IMR-90 (cell line): ENCODE measurements at regions not wholly inside any gene's neighbourhood (a gene's known extent, or its start where the extent isn't known, plus 50 kb on each side); places are given as distances from the start of the nearest gene placed in this dataset.

Experiments used
- ATAC-seq: fragments of 200-7000 bp; cut with Tn5 transposase; 2 replicates; pipeline ENCODE4 v1.9.1; 2020; ENCODE audit warnings: low read depth, mild to moderate bottlenecking, moderate library complexity
- BruUV-seq: library from RNA; stranded (reverse); fragments of 400-500 nt; replicated peaks from 2 replicates; lab custom pipeline; 2021; lab: Mats Ljungman, UMichigan
- CTCF ChIA-PET: fragments of 300-600 bp; formaldehyde crosslinking; extraction: SDS; loops from one replicate; lab custom pipeline; 2021; ENCODE audit warnings: antibody characterized with exemption; lab: Yijun Ruan, JAX
- POLR2A ChIA-PET: fragments of 300-600 bp; sonication (Branson Sonifier 250); formaldehyde crosslinking; loops from one replicate; lab custom pipeline; 2022; ENCODE audit warnings: antibody characterized with exemption; ENCODE audit not compliant: unreplicated experiment; lab: Charles Lee
- DNase-seq: peaks from one replicate; pipeline ENCODE4 v3.0.0; 2013
- H2AFZ ChIP-seq: replicated peaks from 2 replicates; pipeline ENCODE3; 2013; ENCODE audit warnings: low read length, mild to moderate bottlenecking; ENCODE audit not compliant: poor library complexity
- H2AK5ac ChIP-seq: 2 replicates; pipeline ENCODE4 v1.6.1; 2013; ENCODE audit warnings: low read depth, low read length, inconsistent platforms
- H2AK9ac ChIP-seq: replicated peaks from 2 replicates; pipeline ENCODE3; 2013; ENCODE audit warnings: mild to moderate bottlenecking, low read depth, low read length, moderate library complexity; ENCODE audit not compliant: poor library complexity
- H2BK120ac ChIP-seq: 2 replicates; pipeline ENCODE4 v1.6.1; 2013; ENCODE audit warnings: low read depth, low read length, inconsistent platforms
- H2BK15ac ChIP-seq: 3 replicates; pipeline ENCODE4 v1.6.1; 2013; ENCODE audit warnings: low read depth, low read length, inconsistent platforms
- H2BK20ac ChIP-seq: 2 replicates; pipeline ENCODE4 v1.6.1; 2013; ENCODE audit warnings: low read depth, mild to moderate bottlenecking, inconsistent platforms, low read length, moderate library complexity
- H2BK5ac ChIP-seq: 2 replicates; pipeline ENCODE4 v1.6.1; 2013; ENCODE audit warnings: mild to moderate bottlenecking, low read depth, low read length, inconsistent platforms; ENCODE audit not compliant: poor library complexity, severe bottlenecking
- H3K14ac ChIP-seq: replicated peaks from 2 replicates; pipeline ENCODE4 v1.6.1; 2013; ENCODE audit warnings: low read depth, low read length, inconsistent platforms
- H3K18ac ChIP-seq: 2 replicates; pipeline ENCODE4 v1.6.1; 2013; ENCODE audit warnings: low read depth, low read length, control low read depth
- H3K23ac ChIP-seq: 2 replicates; pipeline ENCODE4 v1.6.1; 2013; ENCODE audit warnings: low read depth, low read length, inconsistent platforms
- H3K27ac ChIP-seq: 2 replicates; pipeline ENCODE4 v1.5.1; 2013; ENCODE audit warnings: mild to moderate bottlenecking, control low read depth, low read length; ENCODE audit not compliant: insufficient read depth
- H3K27me3 ChIP-seq: 2 replicates; pipeline ENCODE4 v1.6.1; 2013; ENCODE audit warnings: low read length; ENCODE audit not compliant: control insufficient read depth, insufficient read depth
- H3K36me3 ChIP-seq: 2 replicates; pipeline ENCODE4 v1.6.1; 2013; ENCODE audit warnings: low read length, mixed read lengths; ENCODE audit not compliant: control insufficient read depth, insufficient read depth
- H3K4ac ChIP-seq: 2 replicates; pipeline ENCODE4 v1.6.1; 2013; ENCODE audit warnings: low read depth, low read length, inconsistent platforms
- H3K4me1 ChIP-seq: 2 replicates; pipeline ENCODE4 v1.6.1; 2013; ENCODE audit warnings: low read length, mixed read lengths; ENCODE audit not compliant: control insufficient read depth, insufficient read depth
- H3K4me2 ChIP-seq: 2 replicates; pipeline ENCODE4 v1.6.1; 2013; ENCODE audit warnings: low read depth, mild to moderate bottlenecking, control low read depth, low read length, moderate library complexity
- H3K4me3 ChIP-seq: 2 replicates; pipeline ENCODE4 v1.5.1; 2013; ENCODE audit warnings: low read depth, mild to moderate bottlenecking, control low read depth, low read length, moderate library complexity; ENCODE audit not compliant: insufficient read depth
- H3K56ac ChIP-seq: 2 replicates; pipeline ENCODE4 v1.6.1; 2013; ENCODE audit warnings: low read length, inconsistent platforms; ENCODE audit not compliant: insufficient read depth; ENCODE audit errors: extremely low read depth
- H3K79me1 ChIP-seq, 2 experiments: 2 replicates each; pipeline ENCODE4 v1.6.1; 2013; ENCODE audit warnings: low read length in 2 of 2, inconsistent platforms in 1 of 2, low read depth in 1 of 2
- H3K9ac ChIP-seq: 2 replicates; pipeline ENCODE4 v1.6.1; 2013; ENCODE audit warnings: low read depth, low read length, control low read depth
- H3K9me1 ChIP-seq: 2 replicates; pipeline ENCODE4 v1.6.1; 2013; ENCODE audit warnings: low read length, inconsistent platforms; ENCODE audit not compliant: insufficient read depth
- H3K9me3 ChIP-seq: 2 replicates; pipeline ENCODE4 v1.6.1; 2013; ENCODE audit warnings: low read length; ENCODE audit not compliant: control insufficient read depth, insufficient read depth
- H4K20me1 ChIP-seq: 2 replicates; pipeline ENCODE4 v1.6.1; 2013; ENCODE audit warnings: low read length, inconsistent platforms; ENCODE audit not compliant: insufficient read depth
- H4K5ac ChIP-seq: 2 replicates; pipeline ENCODE4 v1.6.1; 2013; ENCODE audit warnings: mild to moderate bottlenecking, low read depth, low read length, control low read depth
- H4K8ac ChIP-seq, 2 experiments: 2 replicates each; pipeline ENCODE4 v1.6.1; 2013; ENCODE audit warnings: low read depth in 2 of 2, low read length in 2 of 2, control low read depth in 1 of 2, inconsistent platforms in 1 of 2
- H4K91ac ChIP-seq: 2 replicates; pipeline ENCODE4 v1.6.1; 2013; ENCODE audit warnings: low read depth, low read length, inconsistent platforms; ENCODE audit not compliant: insufficient read depth
- BHLHE40 ChIP-seq: fragments of 150-350 bp; IDR thresholded peaks from 2 replicates; pipeline ENCODE4 v1.6.1; 2016; ENCODE audit warnings: mild to moderate bottlenecking, low read depth, low read length
- CEBPB ChIP-seq: IDR thresholded peaks from 2 replicates; pipeline ENCODE4 v1.6.1; 2012; ENCODE audit warnings: low read depth, low read length, improper control_type of control experiment
- CHD1 ChIP-seq: IDR thresholded peaks from 2 replicates; pipeline ENCODE4 v1.6.1; 2012; ENCODE audit warnings: low read depth, low read length, improper control_type of control experiment
- FOS ChIP-seq: fragments of 150-350 bp; IDR thresholded peaks from 2 replicates; pipeline ENCODE4 v1.6.1; 2016; ENCODE audit warnings: low read depth, low read length
- MAFK ChIP-seq: IDR thresholded peaks from 2 replicates; pipeline ENCODE4 v1.6.1; 2012; ENCODE audit warnings: low read depth, low read length, improper control_type of control experiment
- MAZ ChIP-seq: IDR thresholded peaks from 2 replicates; pipeline ENCODE4 v1.6.1; 2012; ENCODE audit warnings: low read depth, mild to moderate bottlenecking, low read length, improper control_type of control experiment, moderate library complexity, borderline replicate concordance
- MXI1 ChIP-seq: IDR thresholded peaks from 2 replicates; pipeline ENCODE4 v1.6.1; 2012; ENCODE audit warnings: low read depth, mild to moderate bottlenecking, low read length, moderate library complexity, borderline replicate concordance
- POLR2A ChIP-seq: IDR thresholded peaks from 2 replicates; pipeline ENCODE4 v1.6.1; 2012; ENCODE audit warnings: mild to moderate bottlenecking, low read depth, low read length
- RAD21 ChIP-seq: IDR thresholded peaks from 2 replicates; pipeline ENCODE4 v1.6.1; 2012; ENCODE audit warnings: low read length, improper control_type of control experiment
- RCOR1 ChIP-seq: IDR thresholded peaks from 2 replicates; pipeline ENCODE4 v1.6.1; 2012; ENCODE audit warnings: mild to moderate bottlenecking, low read length, improper control_type of control experiment; ENCODE audit not compliant: insufficient replicate concordance
- RFX5 ChIP-seq: IDR thresholded peaks from 2 replicates; pipeline ENCODE4 v1.8.0; 2012; ENCODE audit warnings: low read depth, mild to moderate bottlenecking, low read length, moderate library complexity
- SMC3 ChIP-seq: fragments of 150-350 bp; IDR thresholded peaks from 2 replicates; pipeline ENCODE4 v1.6.1; 2016; ENCODE audit warnings: low read depth, mild to moderate bottlenecking, antibody characterized with exemption, low read length, moderate library complexity
- WGBS, 2 experiments: methylation state at CpG; one replicate each; pipeline versions ENCODE4 v1.1.5 to v1.1.7; 2013; ENCODE audit warnings: missing lambda C conversion rate in 2 of 2; ENCODE audit not compliant: insufficient read length in 1 of 2; ENCODE audit errors: extremely low coverage in 2 of 2; 5-methylcytosine and 5-hydroxymethylcytosine counted together
- dilution Hi-C: fragments of 300-500 bp; cut with HindIII; formaldehyde crosslinking; loops from one replicate; pipeline ENCODE4 v1.14.3; 2018; ENCODE audit warnings: low sequenced_read_pairs; ENCODE audit not compliant: unreplicated experiment
- in situ Hi-C: fragments of 300-500 bp; cut with MboI; formaldehyde crosslinking; loops from 3 replicates; pipeline ENCODE4 v1.14.3; 2019; ENCODE audit warnings: low sequenced_read_pairs, inconsistent platforms, mixed read lengths
- intact Hi-C: fragments of 100-400 bp; cut with micrococcal nuclease; formaldehyde crosslinking; loops from 2 replicates; pipeline ENCODE4 v1.10.0; 2022
- TF ChIP-seq, protein P1 (sequence below): conservative IDR thresholded peaks from 2 replicates; pipeline ENCODE4 v1.5.1; 2012; ENCODE audit warnings: mild to moderate bottlenecking, low read depth, low read length, improper control_type of control experiment
- TF ChIP-seq, protein P2 (sequence below): fragments of 150-350 bp; IDR thresholded peaks from 2 replicates; pipeline ENCODE4 v1.6.1; 2017; ENCODE audit warnings: mild to moderate bottlenecking, antibody characterized with exemption, low read length, low read depth
- TF ChIP-seq, protein P3 (sequence below): fragments of 150-350 bp; IDR thresholded peaks from 2 replicates; pipeline ENCODE4 v1.6.1; 2016; ENCODE audit warnings: low read depth, mild to moderate bottlenecking, low read length, moderate library complexity, borderline replicate concordance

DNA sequence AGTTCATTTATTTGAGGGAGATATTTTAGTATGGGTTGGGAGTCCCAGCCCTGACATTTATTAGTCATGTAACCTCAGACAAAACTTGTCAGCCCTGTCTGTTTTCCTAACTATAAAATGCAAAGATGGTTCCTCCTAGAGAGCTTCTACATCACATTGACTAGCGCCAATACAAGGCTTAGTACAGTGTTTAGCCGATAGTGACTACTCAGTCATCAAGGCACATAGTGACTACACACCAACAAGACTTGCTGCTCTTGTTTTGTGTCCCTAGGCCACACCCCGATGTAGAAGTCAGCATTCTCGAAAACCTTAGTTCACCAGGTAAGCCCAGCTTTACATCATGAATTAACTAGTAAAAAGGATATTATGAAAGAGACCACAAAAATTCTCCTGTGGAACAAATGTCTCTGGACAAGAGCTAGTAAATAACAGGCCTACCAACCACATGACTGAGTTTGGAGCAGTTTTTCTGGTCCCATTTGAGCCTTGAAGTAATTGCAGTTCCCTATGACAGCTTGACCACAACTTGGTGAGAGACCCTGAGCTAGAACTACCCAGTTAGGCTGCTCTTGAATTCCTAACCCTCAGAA, 68.8 kb downstream of the PFDN4 start:
- H2AFZ ChIP-seq, result no peak overlapping the region
- ATAC-seq (no peak), DNase-seq (no peak)
- no peak overlapping the region for H3K27ac ChIP-seq
- H2BK120ac ChIP-seq, result no peak overlapping the region
- CTCF ChIA-PET, result no interaction called here
- no peaks in the 10 kb centered on the region for H4K20me1 ChIP-seq
- H2BK5ac ChIP-seq, result no peak overlapping the region
- H2BK20ac ChIP-seq, result no peak overlapping the region
- no TSS peak for BruUV-seq
- no peaks in the 10 kb centered on the region for H3K36me3 ChIP-seq
- H4K91ac ChIP-seq, result no peak overlapping the region
- dilution Hi-C loops (no loop called here), in situ Hi-C loops (no loop called here), intact Hi-C loops (no loop called here)
- H3K23ac ChIP-seq, result no peak overlapping the region
- no peak overlapping the region for H3K14ac ChIP-seq
- no peak overlapping the region for H3K4me3 ChIP-seq
- POLR2A ChIA-PET, result no interaction called here
- no peak overlapping the region for H3K4ac ChIP-seq
- WGBS, 2 experiments, result 83% methylated on average over 2 of the region's 4 CpGs; no CpG with 5 or more reads in 1 of the 2 experiments
- no peak overlapping the region for H2BK15ac ChIP-seq
- H4K8ac ChIP-seq, result no peak overlapping the region
- no peaks in the 10 kb centered on the region for H3K9me3 ChIP-seq
- TF ChIP-seq MAFK, result no peak
- no peak for TF ChIP-seq POLR2A
- no peak for TF ChIP-seq CEBPB
- TF ChIP-seq, protein P1, sequence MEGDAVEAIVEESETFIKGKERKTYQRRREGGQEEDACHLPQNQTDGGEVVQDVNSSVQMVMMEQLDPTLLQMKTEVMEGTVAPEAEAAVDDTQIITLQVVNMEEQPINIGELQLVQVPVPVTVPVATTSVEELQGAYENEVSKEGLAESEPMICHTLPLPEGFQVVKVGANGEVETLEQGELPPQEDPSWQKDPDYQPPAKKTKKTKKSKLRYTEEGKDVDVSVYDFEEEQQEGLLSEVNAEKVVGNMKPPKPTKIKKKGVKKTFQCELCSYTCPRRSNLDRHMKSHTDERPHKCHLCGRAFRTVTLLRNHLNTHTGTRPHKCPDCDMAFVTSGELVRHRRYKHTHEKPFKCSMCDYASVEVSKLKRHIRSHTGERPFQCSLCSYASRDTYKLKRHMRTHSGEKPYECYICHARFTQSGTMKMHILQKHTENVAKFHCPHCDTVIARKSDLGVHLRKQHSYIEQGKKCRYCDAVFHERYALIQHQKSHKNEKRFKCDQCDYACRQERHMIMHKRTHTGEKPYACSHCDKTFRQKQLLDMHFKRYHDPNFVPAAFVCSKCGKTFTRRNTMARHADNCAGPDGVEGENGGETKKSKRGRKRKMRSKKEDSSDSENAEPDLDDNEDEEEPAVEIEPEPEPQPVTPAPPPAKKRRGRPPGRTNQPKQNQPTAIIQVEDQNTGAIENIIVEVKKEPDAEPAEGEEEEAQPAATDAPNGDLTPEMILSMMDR, result no peak
- TF ChIP-seq BHLHE40, result no peak
- TF ChIP-seq, protein P2, sequence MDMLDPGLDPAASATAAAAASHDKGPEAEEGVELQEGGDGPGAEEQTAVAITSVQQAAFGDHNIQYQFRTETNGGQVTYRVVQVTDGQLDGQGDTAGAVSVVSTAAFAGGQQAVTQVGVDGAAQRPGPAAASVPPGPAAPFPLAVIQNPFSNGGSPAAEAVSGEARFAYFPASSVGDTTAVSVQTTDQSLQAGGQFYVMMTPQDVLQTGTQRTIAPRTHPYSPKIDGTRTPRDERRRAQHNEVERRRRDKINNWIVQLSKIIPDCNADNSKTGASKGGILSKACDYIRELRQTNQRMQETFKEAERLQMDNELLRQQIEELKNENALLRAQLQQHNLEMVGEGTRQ, result no peak
- no peak for TF ChIP-seq MAZ
- no peak for TF ChIP-seq FOS
- TF ChIP-seq RCOR1, result no peak
- no peak for TF ChIP-seq RAD21
- TF ChIP-seq MXI1, result no peak
- no peak for TF ChIP-seq RFX5
- TF ChIP-seq CHD1, result no peak
- TF ChIP-seq, protein P3, sequence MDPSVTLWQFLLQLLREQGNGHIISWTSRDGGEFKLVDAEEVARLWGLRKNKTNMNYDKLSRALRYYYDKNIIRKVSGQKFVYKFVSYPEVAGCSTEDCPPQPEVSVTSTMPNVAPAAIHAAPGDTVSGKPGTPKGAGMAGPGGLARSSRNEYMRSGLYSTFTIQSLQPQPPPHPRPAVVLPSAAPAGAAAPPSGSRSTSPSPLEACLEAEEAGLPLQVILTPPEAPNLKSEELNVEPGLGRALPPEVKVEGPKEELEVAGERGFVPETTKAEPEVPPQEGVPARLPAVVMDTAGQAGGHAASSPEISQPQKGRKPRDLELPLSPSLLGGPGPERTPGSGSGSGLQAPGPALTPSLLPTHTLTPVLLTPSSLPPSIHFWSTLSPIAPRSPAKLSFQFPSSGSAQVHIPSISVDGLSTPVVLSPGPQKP, result no peak
- TF ChIP-seq SMC3, result no peak
- peaks cover 2% of the 10 kb centered on the region; the same call in 1 of the 2 replicates for H3K9me1 ChIP-seq
- no peaks in the 10 kb centered on the region for H3K4me1 ChIP-seq
- H3K18ac ChIP-seq, result no peak overlapping the region
- no peaks in the 10 kb centered on the region for H3K27me3 ChIP-seq
- H2AK9ac ChIP-seq, result no peak overlapping the region
- H3K4me2 ChIP-seq, result no peak overlapping the region
- H2AK5ac ChIP-seq, result no peak overlapping the region
- no peaks in the 10 kb centered on the region for H3K79me1 ChIP-seq
- H3K9ac ChIP-seq, result no peak overlapping the region
- no peak overlapping the region for H4K5ac ChIP-seq
- no peak overlapping the region for H3K56ac ChIP-seq
